GM19468 (cell line): ENCODE measurements at regions not wholly inside any gene's neighbourhood (a gene's known extent, or its start where the extent isn't known, plus 50 kb on each side); places are given as distances from the start of the nearest gene placed in this dataset.
"Not testable (repeated sequence)": the region's sequence is repeated elsewhere in the genome, so short reads cannot be mapped to it uniquely, and the experiment has no call there.

Experiments used
- ATAC-seq: cut with Tn5 transposase; IDR thresholded peaks from one replicate; pipeline ENCODE4 v1.9.1; 2021; ENCODE audit warnings: mild to moderate bottlenecking, moderate library complexity, moderate number of reproducible peaks; ENCODE audit not compliant: unreplicated experiment; ENCODE audit errors: extremely low read depth

GRCh38 chr7:41438705-41439514, 264.0 kb downstream of the INHBA start:
- no peak for ATAC-seq

- ATAC-seq: no peak
These were observed 265.4 kb downstream of the INHBA start for GRCh38 chr7:41437257-41438196.

GRCh38 chr7:41436139-41436538, 266.8 kb downstream of the INHBA start:
- no peak for ATAC-seq

GRCh38 chr7:41435020-41435419, 267.9 kb downstream of the INHBA start:
- not testable (repeated sequence) for ATAC-seq

GRCh38 chr7:41431671-41432070, 271.2 kb downstream of the INHBA start:
- no peak for ATAC-seq

- ATAC-seq: no peak
These were observed 274.5 kb downstream of the INHBA start for GRCh38 chr7:41428381-41428780.

GRCh38 chr7:41425926-41426325, 277.0 kb downstream of the INHBA start:
- no peak for ATAC-seq

- no peak for ATAC-seq
These were observed 281.8 kb downstream of the INHBA start for GRCh38 chr7:41421056-41421455.

GRCh38 chr7:41420421-41420820, 282.5 kb downstream of the INHBA start:
- ATAC-seq: no peak

GRCh38 chr7:41418337-41418736, 284.6 kb downstream of the INHBA start:
- no peak for ATAC-seq

- ATAC-seq: no peak
These were observed 286.7 kb downstream of the INHBA start for GRCh38 chr7:41416208-41416595.

- no peak for ATAC-seq
These were observed 287.3 kb downstream of the INHBA start for GRCh38 chr7:41415471-41416207.

- no peak for ATAC-seq
These were observed 287.8 kb downstream of the INHBA start for GRCh38 chr7:41415051-41415450.

- ATAC-seq: no peak
These were observed 298.4 kb downstream of the INHBA start for GRCh38 chr7:41404375-41405074.

GRCh38 chr7:41403291-41403690, 299.6 kb downstream of the INHBA start:
- no peak for ATAC-seq

- ATAC-seq: no peak
These were observed 301.1 kb downstream of the INHBA start for GRCh38 chr7:41401833-41402232.

- ATAC-seq: no peak
These were observed 303.7 kb downstream of the INHBA start for GRCh38 chr7:41399171-41399570.

- ATAC-seq: no peak
These were observed 311.1 kb downstream of the INHBA start for GRCh38 chr7:41391818-41392217.

GRCh38 chr7:41388933-41389332, 314.0 kb downstream of the INHBA start:
- not testable (repeated sequence) for ATAC-seq

GRCh38 chr7:41385996-41386395, 316.9 kb downstream of the INHBA start:
- no peak for ATAC-seq
